Loucy (cell line): ENCODE measurements at regions not wholly inside any gene's neighbourhood (a gene's known extent, or its start where the extent isn't known, plus 50 kb on each side); places are given as distances from the start of the nearest gene placed in this dataset.

ENCODE experiments used
- H2AFZ ChIP-seq: fragments of 200-600 bp; sonication (generic); 2 replicates; pipeline ENCODE4 v1.6.0; 2016; ENCODE audit warnings: antibody characterized with exemption, mild to moderate bottlenecking, low read length, moderate library complexity
- H3F3A ChIP-seq: fragments of 200-600 bp; 2 replicates; pipeline ENCODE4 v1.6.0; 2016; ENCODE audit warnings: antibody characterized with exemption, low read depth, mild to moderate bottlenecking
- H3K27me3 ChIP-seq: fragments of 200-600 bp; sonication (generic); 2 replicates; pipeline ENCODE4 v1.6.1; 2014; ENCODE audit warnings: low read length, mild to moderate bottlenecking; ENCODE audit not compliant: insufficient read depth, poor library complexity, severe bottlenecking
- H3K36me3 ChIP-seq: fragments of 200-600 bp; sonication (generic); 2 replicates; pipeline ENCODE4 v1.6.1; 2016; ENCODE audit warnings: low read length; ENCODE audit not compliant: insufficient read depth
- H3K4me1 ChIP-seq: fragments of 200-600 bp; sonication (generic); 2 replicates; pipeline ENCODE4 v1.5.1; 2014; ENCODE audit warnings: low read length, mild to moderate bottlenecking; ENCODE audit not compliant: insufficient read depth, poor library complexity, severe bottlenecking
- H3K4me2 ChIP-seq: fragments of 200-600 bp; sonication (generic); 2 replicates; pipeline ENCODE4 v1.6.0; 2014; ENCODE audit warnings: antibody characterized with exemption, low read length, low read depth, mild to moderate bottlenecking; ENCODE audit not compliant: poor library complexity, severe bottlenecking
- H3K4me3 ChIP-seq: fragments of 200-600 bp; sonication (generic); 2 replicates; pipeline ENCODE4 v1.5.1; 2014; ENCODE audit warnings: low read length, mild to moderate bottlenecking, mixed read lengths; ENCODE audit not compliant: poor library complexity, severe bottlenecking
- H3K79me2 ChIP-seq: fragments of 200-600 bp; sonication (generic); 2 replicates; pipeline ENCODE4 v1.6.1; 2014; ENCODE audit warnings: low read length; ENCODE audit not compliant: insufficient read depth
- H3K9ac ChIP-seq: fragments of 200-600 bp; sonication (generic); 2 replicates; pipeline ENCODE4 v1.6.0; 2014; ENCODE audit warnings: mild to moderate bottlenecking, low read depth, low read length, moderate library complexity; ENCODE audit not compliant: poor library complexity, severe bottlenecking
- H3K9me2 ChIP-seq: fragments of 200-600 bp; sonication (generic); replicated peaks from 2 replicates; pipeline ENCODE4 v1.6.1; 2016; ENCODE audit warnings: low read depth, low read length, mixed read lengths
- H3K9me3 ChIP-seq: fragments of 200-600 bp; sonication (generic); 2 replicates; pipeline ENCODE4 v1.6.1; 2014; ENCODE audit warnings: mild to moderate bottlenecking, antibody characterized with exemption, low read length, low read depth; ENCODE audit not compliant: insufficient read depth
- H4K20me1 ChIP-seq: fragments of 200-600 bp; sonication (generic); 2 replicates; pipeline ENCODE4 v1.6.0; 2014; ENCODE audit warnings: antibody characterized with exemption, low read length, mild to moderate bottlenecking; ENCODE audit not compliant: insufficient read depth, poor library complexity, severe bottlenecking
- CTCF ChIP-seq: fragments of 200-600 bp; sonication (generic); conservative IDR thresholded peaks from 2 replicates; pipeline ENCODE4 v1.5.1; 2014; ENCODE audit warnings: mild to moderate bottlenecking, antibody characterized with exemption, low read length
- EZH2phosphoT487 ChIP-seq: fragments of 200-600 bp; IDR thresholded peaks from 2 replicates; pipeline ENCODE4 v1.6.1; 2018; ENCODE audit warnings: antibody characterized with exemption, mild to moderate bottlenecking, moderate library complexity, borderline replicate concordance

DNA sequence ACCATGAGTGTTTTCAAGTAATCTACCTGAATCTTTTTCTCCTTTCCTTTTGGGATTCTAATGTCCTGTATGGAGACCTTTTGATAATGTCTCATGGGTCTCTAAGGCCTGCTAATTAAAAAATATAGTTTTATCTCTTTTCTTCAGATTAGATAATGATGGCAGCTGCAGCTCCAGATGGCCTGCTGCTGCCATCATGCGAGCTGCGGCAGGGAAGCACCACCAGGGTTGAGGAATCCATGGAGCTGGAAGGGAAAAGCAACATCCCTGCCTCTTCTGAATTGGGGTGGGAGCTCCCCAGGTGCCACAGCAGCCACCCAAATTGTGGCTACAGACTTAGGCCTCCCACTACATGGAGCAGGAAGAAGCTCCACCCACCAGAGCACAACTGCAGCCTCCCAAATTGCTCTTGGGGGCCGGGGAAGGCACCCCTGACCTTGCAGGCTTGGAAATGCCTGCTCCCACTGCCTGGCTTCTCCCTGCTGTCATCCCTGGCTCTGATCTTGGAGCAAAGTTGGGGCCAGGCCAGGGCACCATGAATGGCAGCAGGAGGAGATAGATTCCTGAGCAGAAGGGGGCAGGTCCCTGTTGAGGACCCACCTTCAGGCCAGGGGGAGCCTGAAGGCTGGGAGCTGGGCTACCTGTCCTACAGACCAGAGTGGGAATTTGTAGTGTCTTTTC is 189.6 kb upstream of the MAN1A1 start:
- no peak overlapping the region for H2AFZ ChIP-seq
- H3K79me2 ChIP-seq: no peaks in the 10 kb centered on the region
- no peaks in the 10 kb centered on the region for H4K20me1 ChIP-seq
- H3K9ac ChIP-seq: no peak overlapping the region
- no peaks in the 10 kb centered on the region for H3K36me3 ChIP-seq
- no peaks in the 10 kb centered on the region for H3K9me3 ChIP-seq
- no peak for TF ChIP-seq CTCF
- TF ChIP-seq EZH2phosphoT487: no peak
- H3K27me3 ChIP-seq: no peaks in the 10 kb centered on the region
- no peak overlapping the region for H3K4me2 ChIP-seq
- H3K4me1 ChIP-seq: peaks cover 14% of the 10 kb centered on the region
- no peak overlapping the region for H3K4me3 ChIP-seq
- no peaks in the 10 kb centered on the region for H3F3A ChIP-seq
- H3K9me2 ChIP-seq: no peaks in the 10 kb centered on the region

DNA sequence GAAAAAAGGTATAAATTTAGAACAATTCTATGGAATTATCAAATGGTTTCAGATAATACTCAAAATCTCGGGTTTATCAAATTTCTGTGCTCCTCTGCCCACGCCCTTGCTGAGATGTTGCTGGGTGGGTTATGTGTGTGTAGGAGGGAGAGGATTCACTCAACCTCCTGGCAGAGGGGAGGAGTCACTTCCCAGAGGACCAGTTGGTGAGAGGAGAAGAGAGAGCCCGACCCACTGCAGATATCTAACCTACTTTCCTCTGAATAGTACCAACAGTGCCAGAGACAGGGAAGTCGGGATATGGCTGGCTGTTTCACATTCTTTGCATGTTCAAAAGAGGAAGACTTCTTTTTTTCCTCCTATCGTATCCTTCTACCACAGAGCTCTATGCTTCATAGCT is 187.1 kb upstream of the MAN1A1 start:
- Histone ChIP-seq H3K27me3 (no peaks in the 10 kb centered on the region), H3K4me3 (no peak overlapping the region), H3K9me2 (no peaks in the 10 kb centered on the region), H3K4me1 (no peaks in the 10 kb centered on the region), H3K4me2 (no peak overlapping the region), H3K79me2 (no peaks in the 10 kb centered on the region), H3K36me3 (no peaks in the 10 kb centered on the region), H3K9ac (no peak overlapping the region), H4K20me1 (no peaks in the 10 kb centered on the region), H3F3A (no peaks in the 10 kb centered on the region), H2AFZ (no peak overlapping the region), H3K9me3 (no peaks in the 10 kb centered on the region)
- TF ChIP-seq EZH2phosphoT487 (no peak), CTCF (no peak)

DNA sequence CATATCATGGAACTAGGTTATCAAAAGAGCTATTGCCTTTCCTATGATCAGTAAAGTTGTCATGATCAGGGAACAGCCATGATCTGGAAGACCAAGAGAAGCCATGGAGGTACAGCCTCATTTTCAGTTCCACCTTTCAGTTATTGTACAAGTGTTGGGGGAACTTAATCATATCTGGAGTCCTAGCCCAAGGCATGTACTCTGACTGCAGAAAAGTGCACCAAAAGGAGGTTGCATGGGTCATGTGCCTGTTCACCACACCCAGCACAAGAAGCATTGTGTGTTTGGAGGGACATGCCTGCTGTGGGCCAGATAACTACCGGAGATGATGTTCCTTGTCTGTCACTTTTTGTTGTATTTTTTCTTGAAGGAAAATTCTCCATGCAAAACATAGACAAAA is 185.8 kb upstream of the MAN1A1 start:
- no peaks in the 10 kb centered on the region for H3K27me3 ChIP-seq
- TF ChIP-seq EZH2phosphoT487: no peak
- TF ChIP-seq CTCF: no peak
- H3F3A ChIP-seq: no peaks in the 10 kb centered on the region
- no peaks in the 10 kb centered on the region for H3K4me1 ChIP-seq
- H3K4me3 ChIP-seq: no peak overlapping the region
- H3K4me2 ChIP-seq: no peak overlapping the region
- no peaks in the 10 kb centered on the region for H3K9me2 ChIP-seq
- no peak overlapping the region for H2AFZ ChIP-seq
- H3K79me2 ChIP-seq: no peaks in the 10 kb centered on the region
- H3K9me3 ChIP-seq: no peaks in the 10 kb centered on the region
- H3K9ac ChIP-seq: no peak overlapping the region
- no peaks in the 10 kb centered on the region for H3K36me3 ChIP-seq
- no peaks in the 10 kb centered on the region for H4K20me1 ChIP-seq
